DOHH2 (cell line): ENCODE measurements at regions not wholly inside any gene's neighbourhood (a gene's known extent, or its start where the extent isn't known, plus 50 kb on each side); places are given as distances from the start of the nearest gene placed in this dataset.

Experiments used
- H3F3A ChIP-seq: fragments of 200-600 bp; sonication (generic), shearing (Covaris generic); 2 replicates; pipeline ENCODE4 v1.6.0; 2016; ENCODE audit warnings: antibody characterized with exemption, mild to moderate bottlenecking; ENCODE audit not compliant: control insufficient read depth, insufficient read depth
- H3K27ac ChIP-seq: fragments of 200-600 bp; sonication (generic); 2 replicates; pipeline ENCODE4 v1.5.1; 2014; ENCODE audit warnings: low read depth, mild to moderate bottlenecking, low read length, moderate library complexity
- H3K27me3 ChIP-seq: fragments of 200-600 bp; sonication (generic); 2 replicates; pipeline ENCODE4 v1.6.1; 2014; ENCODE audit warnings: mild to moderate bottlenecking, low read length, mixed read lengths; ENCODE audit not compliant: control insufficient read depth
- H3K36me3 ChIP-seq: fragments of 200-600 bp; sonication (generic); 2 replicates; pipeline ENCODE4 v1.6.1; 2014; ENCODE audit warnings: mild to moderate bottlenecking, low read length, moderate library complexity, mixed read lengths; ENCODE audit not compliant: control insufficient read depth
- H3K4me1 ChIP-seq: fragments of 200-600 bp; sonication (generic); 2 replicates; pipeline ENCODE4 v1.6.1; 2014; ENCODE audit warnings: mild to moderate bottlenecking, low read length, mixed read lengths; ENCODE audit not compliant: control insufficient read depth
- H3K4me2 ChIP-seq: fragments of 200-600 bp; sonication (generic); 2 replicates; pipeline ENCODE4 v1.6.0; 2014; ENCODE audit warnings: mild to moderate bottlenecking, low read length, moderate library complexity
- H3K4me3 ChIP-seq: fragments of 200-600 bp; sonication (generic); 2 replicates; pipeline ENCODE4 v1.5.1; 2014; ENCODE audit warnings: mild to moderate bottlenecking, low read length, mixed read lengths
- H3K79me2 ChIP-seq: fragments of 200-600 bp; sonication (generic); 2 replicates; pipeline ENCODE4 v1.6.1; 2014; ENCODE audit warnings: mild to moderate bottlenecking, low read length, mixed read lengths; ENCODE audit not compliant: control insufficient read depth
- H3K9me2 ChIP-seq: fragments of 200-600 bp; sonication (generic); replicated peaks from 2 replicates; pipeline ENCODE4 v1.6.1; 2014; ENCODE audit warnings: mild to moderate bottlenecking, low read length, mixed read lengths; ENCODE audit not compliant: control insufficient read depth
- H3K9me3 ChIP-seq: fragments of 200-600 bp; sonication (generic); 2 replicates; pipeline ENCODE4 v1.6.1; 2014; ENCODE audit warnings: antibody characterized with exemption, low read length, mixed read lengths; ENCODE audit not compliant: control insufficient read depth, insufficient read depth
- H4K20me1 ChIP-seq: fragments of 200-600 bp; sonication (generic); 2 replicates; pipeline ENCODE4 v1.6.0; 2014; ENCODE audit warnings: low read depth, mild to moderate bottlenecking, antibody characterized with exemption, low read length, moderate library complexity; ENCODE audit not compliant: control insufficient read depth, insufficient read depth
- CTCF ChIP-seq: fragments of 200-600 bp; sonication (generic); IDR thresholded peaks from one replicate; pipeline ENCODE4 v1.5.1; 2014; ENCODE audit warnings: antibody characterized with exemption, mild to moderate bottlenecking, low read depth, low read length; ENCODE audit not compliant: poor library complexity, severe bottlenecking
- EZH2phosphoT487 ChIP-seq: fragments of 200-600 bp; sonication (generic); IDR thresholded peaks from 2 replicates; pipeline ENCODE4 v1.6.1; 2017; ENCODE audit warnings: borderline replicate concordance, mild to moderate bottlenecking, antibody characterized with exemption, low read length, moderate library complexity, mixed read lengths

DNA sequence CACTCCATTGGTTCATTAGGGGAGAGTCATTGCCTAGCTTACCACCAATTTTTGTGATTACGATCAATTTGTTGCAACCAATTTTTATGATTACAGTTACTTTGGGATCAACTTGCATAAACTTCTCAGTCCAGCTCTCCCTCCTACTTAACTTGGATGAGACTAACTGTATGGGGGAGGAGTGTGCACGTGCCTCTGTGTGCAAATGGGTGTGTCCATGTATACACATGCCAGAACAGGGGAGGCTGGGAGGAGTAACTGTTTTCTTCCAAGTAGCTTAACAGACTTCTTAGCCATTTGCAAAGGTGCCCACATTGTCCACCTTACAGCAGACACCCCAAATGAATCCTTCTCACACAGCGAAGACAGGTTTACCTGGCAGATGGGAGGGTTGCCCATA, 117.7 kb upstream of the VCX3B start:
- Histone ChIP-seq H3K9me3 (no peaks in the 10 kb centered on the region), H3K4me3 (no peak overlapping the region), H3K4me1 (no peaks in the 10 kb centered on the region), H3F3A (no peaks in the 10 kb centered on the region), H4K20me1 (no peaks in the 10 kb centered on the region), H3K4me2 (no peak overlapping the region), H3K27ac (no peak overlapping the region), H3K27me3 (no peaks in the 10 kb centered on the region), H3K9me2 (no peaks in the 10 kb centered on the region), H3K79me2 (no peaks in the 10 kb centered on the region), H3K36me3 (no peaks in the 10 kb centered on the region)
- TF ChIP-seq CTCF (no peak), EZH2phosphoT487 (no peak)

DNA sequence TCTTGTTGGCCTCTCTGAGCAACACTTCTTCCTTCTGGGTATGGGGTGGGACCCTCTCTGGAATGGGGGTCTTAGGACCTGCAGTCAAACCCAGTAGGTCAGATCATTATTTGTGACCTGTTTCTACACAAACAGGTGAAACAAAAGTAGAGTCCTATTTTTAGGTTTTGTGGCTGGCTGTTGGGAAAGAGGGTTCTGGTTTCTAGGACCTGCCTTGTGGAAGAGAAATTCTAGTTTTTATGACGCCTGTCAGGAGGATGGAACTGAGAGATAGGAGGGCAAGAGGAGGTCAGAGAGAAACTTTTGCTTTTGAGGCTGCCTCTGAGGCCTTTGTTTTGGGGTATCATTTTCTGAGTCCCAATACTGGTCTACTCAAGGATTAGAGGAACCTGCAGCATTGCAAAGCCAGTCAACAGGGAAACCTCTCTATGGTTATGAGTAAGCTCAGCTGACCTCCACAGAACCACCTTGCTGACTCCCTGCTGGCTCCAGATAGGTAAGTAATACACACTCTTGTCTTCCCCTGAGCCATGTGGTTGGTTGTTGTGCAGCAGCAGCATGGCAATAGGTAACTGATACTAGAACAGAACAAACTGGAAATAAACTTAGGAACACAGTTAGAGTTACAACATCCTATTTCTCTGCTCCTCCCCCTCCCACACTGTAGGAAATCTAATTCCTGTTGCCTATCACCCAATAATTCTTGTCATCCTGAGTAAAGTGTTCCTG, 114.7 kb upstream of the VCX3B start:
- Histone ChIP-seq H3K27me3 (no peaks in the 10 kb centered on the region), H3K36me3 (no peaks in the 10 kb centered on the region), H3K4me3 (no peak overlapping the region), H4K20me1 (no peaks in the 10 kb centered on the region), H3K4me2 (no peak overlapping the region), H3K27ac (no peak overlapping the region), H3K9me2 (no peaks in the 10 kb centered on the region), H3K4me1 (no peaks in the 10 kb centered on the region), H3K9me3 (no peaks in the 10 kb centered on the region), H3K79me2 (no peaks in the 10 kb centered on the region), H3F3A (no peaks in the 10 kb centered on the region)
- TF ChIP-seq CTCF (no peak), EZH2phosphoT487 (no peak)

GRCh38 chrX:8358302-8358701, 106.3 kb upstream of the VCX3B start:
- Histone ChIP-seq H3K79me2 (no peaks in the 10 kb centered on the region), H3K36me3 (no peaks in the 10 kb centered on the region), H3K9me2 (no peaks in the 10 kb centered on the region), H3K27me3 (no peaks in the 10 kb centered on the region), H3K4me3 (no peak overlapping the region), H3K4me2 (no peak overlapping the region), H3K4me1 (no peaks in the 10 kb centered on the region), H4K20me1 (no peaks in the 10 kb centered on the region), H3K9me3 (no peaks in the 10 kb centered on the region), H3K27ac (no peak overlapping the region), H3F3A (no peaks in the 10 kb centered on the region)
- TF ChIP-seq CTCF, result no peak
- no peak for TF ChIP-seq EZH2phosphoT487
